ENCODE measurements at regions not wholly inside any gene's neighbourhood (a gene's known extent, or its start where the extent isn't known, plus 50 kb on each side); places are given as distances from the start of the nearest gene placed in this dataset.
"Not testable (repeated sequence)": the region's sequence is repeated elsewhere in the genome, so short reads cannot be mapped to it uniquely, and the experiment has no call there.

- DNase-seq (ENCODE audit: low spot score) = no peak
Measured at GRCh38 chr5:83001796-83002381, 75.3 kb downstream of the TMEM167A start.

- DNase-seq (ENCODE audit: low spot score) = no peak
Measured at GRCh38 chr5:83000922-83001321, 76.3 kb downstream of the TMEM167A start.

GRCh38 chr5:83000428-83000827 lies 76.8 kb downstream of the TMEM167A start:
- no peak for DNase-seq (ENCODE audit: low spot score)

DNA sequence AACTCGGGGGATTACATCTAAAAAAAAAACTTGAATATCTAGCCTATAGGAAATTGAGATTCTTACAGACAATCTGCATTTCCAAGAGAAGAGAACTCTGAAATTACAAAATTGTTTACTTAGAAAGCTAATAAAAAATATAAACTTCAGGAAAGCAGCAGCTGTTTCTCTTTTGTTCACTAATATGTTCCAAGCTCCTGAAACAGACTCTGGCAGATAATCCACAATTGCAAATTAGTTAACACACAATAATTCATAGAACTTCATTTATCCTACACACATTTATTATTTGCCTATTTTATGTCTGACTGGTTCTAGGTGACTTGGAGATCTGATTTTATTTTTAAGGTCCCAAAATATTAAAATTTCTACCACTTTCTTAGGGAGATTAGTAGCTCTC lies 83.8 kb downstream of the TMEM167A start:
- DNase-seq (ENCODE audit: low spot score) = no peak

- no peak for DNase-seq (ENCODE audit: low spot score)
Measured at GRCh38 chr5:82992646-82993045, 84.5 kb downstream of the TMEM167A start.

GRCh38 chr5:82991678-82992323 lies 85.4 kb downstream of the TMEM167A start:
- DNase-seq (ENCODE audit: low spot score) = no peak

GRCh38 chr5:82991059-82991458 lies 86.1 kb downstream of the TMEM167A start:
- DNase-seq (ENCODE audit: low spot score) = no peak

GRCh38 chr5:82987188-82987587 lies 90.0 kb downstream of the TMEM167A start:
- DNase-seq (ENCODE audit: low spot score) = no peak

GRCh38 chr5:82986404-82986803 lies 90.8 kb downstream of the TMEM167A start:
- DNase-seq (ENCODE audit: low spot score) = no peak

GRCh38 chr5:82985763-82986162 lies 91.4 kb downstream of the TMEM167A start:
- no peak for DNase-seq (ENCODE audit: low spot score)

GRCh38 chr5:82984786-82985735 lies 92.1 kb downstream of the TMEM167A start:
- DNase-seq (ENCODE audit: low spot score) = no peak

DNA sequence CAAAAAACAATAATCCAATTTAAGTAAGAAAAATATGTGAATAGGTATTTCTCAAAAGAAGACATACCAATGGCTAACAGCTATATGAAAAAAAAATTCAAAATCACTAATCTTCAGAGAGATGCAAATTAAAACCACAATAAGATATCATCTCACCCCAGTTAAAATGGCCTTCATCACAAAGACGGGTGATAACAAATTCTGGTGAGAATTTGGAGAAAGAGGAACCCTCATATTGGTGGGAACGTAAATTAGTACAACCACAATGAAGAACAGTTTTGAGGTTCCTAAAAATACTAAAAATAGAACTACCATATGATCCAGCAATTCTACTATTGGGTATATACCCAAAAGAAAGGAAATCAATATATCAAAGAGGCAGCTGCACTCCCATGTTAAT lies 94.3 kb downstream of the TMEM167A start:
- DNase-seq (ENCODE audit: low spot score) = no peak

DNA sequence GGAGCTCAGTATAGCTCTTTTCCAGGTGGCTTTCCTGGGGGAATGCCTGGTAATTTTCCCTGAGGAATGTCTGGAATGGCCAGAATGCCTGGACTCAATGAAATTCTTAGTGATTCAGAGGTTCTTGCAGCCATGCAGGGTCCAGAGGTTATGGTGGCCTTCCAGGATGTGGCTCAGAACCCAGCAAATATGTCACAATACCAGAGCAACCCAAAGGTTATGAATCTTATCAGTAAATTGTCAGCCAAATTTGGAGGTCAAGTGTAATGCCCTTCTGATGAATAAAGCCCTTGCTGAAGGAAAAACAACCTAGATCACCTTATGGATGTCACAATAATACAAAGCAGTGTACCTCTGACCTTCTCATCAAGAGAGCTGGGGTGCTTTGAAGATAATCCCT lies 100.3 kb downstream of the TMEM167A start:
- DNase-seq (ENCODE audit: low spot score) = not testable (repeated sequence)

- no peak for DNase-seq (ENCODE audit: low spot score)
Measured at GRCh38 chr5:82975812-82976211, 101.4 kb downstream of the TMEM167A start.

- DNase-seq (ENCODE audit: low spot score) = no peak
Measured at GRCh38 chr5:82975396-82975795, 101.8 kb downstream of the TMEM167A start.

- DNase-seq (ENCODE audit: low spot score) = not testable (repeated sequence)
Measured at GRCh38 chr5:82974346-82974745, 102.8 kb downstream of the TMEM167A start.

- DNase-seq (ENCODE audit: low spot score) = no peak
Measured at GRCh38 chr5:82971901-82972300, 105.3 kb downstream of the TMEM167A start.

DNA sequence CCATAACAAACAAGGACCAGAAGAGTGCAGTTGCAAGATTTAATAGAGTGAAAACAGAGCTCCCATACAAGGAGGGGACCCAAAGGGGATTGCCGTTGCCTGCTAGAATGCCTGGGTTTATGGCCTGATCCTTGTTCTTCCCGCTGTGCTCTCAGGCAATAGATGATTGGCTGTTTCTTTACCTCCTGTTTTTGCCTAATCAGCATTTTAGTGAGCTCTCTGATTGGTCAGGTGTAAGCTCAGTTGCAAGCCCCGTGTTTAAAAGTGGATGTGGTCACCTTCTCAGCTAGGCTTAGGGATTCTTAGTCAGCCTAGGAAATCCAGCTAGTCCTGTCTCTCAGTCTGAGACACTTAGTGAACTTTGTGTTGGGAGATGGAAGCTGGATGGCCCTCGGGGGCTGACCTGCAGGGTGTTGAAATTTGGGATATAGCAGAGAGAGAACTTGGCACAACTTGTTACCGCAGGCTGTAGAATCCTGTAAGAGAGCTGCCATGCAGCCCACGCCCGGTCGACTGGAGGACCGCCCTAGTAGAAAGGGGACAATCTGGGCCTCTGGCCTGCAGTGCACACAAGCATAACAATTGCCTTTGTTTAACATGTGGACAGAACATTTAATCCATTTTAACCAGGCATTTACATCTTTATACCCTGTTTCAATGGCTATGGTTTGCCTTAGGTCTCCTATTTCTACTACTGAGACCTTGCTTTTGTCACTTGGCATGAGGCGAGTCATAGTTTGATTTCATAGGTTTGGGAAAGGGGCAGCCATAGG lies 106.0 kb downstream of the TMEM167A start:
- DNase-seq (ENCODE audit: low spot score) = not testable (repeated sequence)

GRCh38 chr5:82969221-82969976 lies 107.8 kb downstream of the TMEM167A start:
- peak; percentile 49 for DNase-seq (ENCODE audit: low spot score)

DNA sequence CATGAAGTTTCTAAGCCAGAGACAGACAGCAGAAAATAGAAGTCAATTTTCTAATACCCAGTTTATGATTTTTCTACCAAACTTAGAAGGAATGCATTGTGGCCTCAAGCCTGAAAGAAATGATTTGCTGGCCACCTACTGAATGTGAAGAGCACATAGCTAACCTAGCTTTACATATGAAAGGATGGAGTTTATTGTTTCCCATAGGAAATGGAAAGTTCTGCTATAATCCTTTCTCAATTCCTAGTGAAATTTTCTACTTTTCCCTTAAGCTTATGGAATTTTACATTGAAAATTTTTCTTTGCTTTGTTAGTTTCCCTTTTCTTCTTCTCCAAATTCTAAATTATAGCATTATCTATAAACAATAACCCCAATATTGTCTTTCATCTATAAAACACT lies 110.1 kb downstream of the TMEM167A start:
- DNase-seq (ENCODE audit: low spot score) = no peak

DNA sequence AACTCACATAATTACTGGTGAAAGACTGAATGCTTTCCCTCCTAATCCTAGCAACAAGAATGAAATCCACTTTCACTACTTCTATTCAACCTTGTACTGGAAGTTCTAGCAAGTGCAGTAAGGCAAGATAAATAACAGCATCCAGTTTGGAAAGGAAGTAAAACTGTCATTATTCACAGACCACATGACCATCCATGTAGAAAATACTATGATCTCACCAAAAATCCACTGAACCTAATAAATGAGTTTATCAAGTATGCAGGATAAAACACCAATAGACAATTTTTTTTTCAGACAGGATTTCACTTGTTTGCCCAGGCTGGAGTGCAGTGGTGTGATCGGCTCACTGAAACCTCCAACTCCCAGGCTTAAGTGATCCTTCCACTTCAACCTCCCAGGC lies 117.7 kb downstream of the TMEM167A start:
- DNase-seq (ENCODE audit: low spot score) = no peak

Measured in putamen (tissue), 1 donor.